Effector memory CD8-positive, alpha-beta T cell (primary cell): ENCODE measurements at regions not wholly inside any gene's neighbourhood (a gene's known extent, or its start where the extent isn't known, plus 50 kb on each side); places are given as distances from the start of the nearest gene placed in this dataset.
A peak's percentile ranks its signal among the peaks of the same experiment; 100 is the strongest.
"Not testable (repeated sequence)": the region's sequence is repeated elsewhere in the genome, so short reads cannot be mapped to it uniquely, and the experiment has no call there.

ENCODE experiments used
- ATAC-seq: fragments of 150-1000 bp; cut with Tn5 transposase; replicated peaks from 2 replicates; pipeline ENCODE4 v1.10.0; 2021; ENCODE audit warnings: mild to moderate bottlenecking, moderate library complexity
- DNase-seq, 3 experiments: peaks; one replicate each; pipeline ENCODE4 v3.0.0; 2021
- H3K27ac Mint-ChIP-seq, 2 donors: one replicate each; pipeline ENCODE4 v1.8.0; 2022; ENCODE audit warnings: mild to moderate bottlenecking in 2 of 2, mixed read lengths in 2 of 2, moderate library complexity in 2 of 2
- H3K27me3 Mint-ChIP-seq, 2 donors: one replicate each; pipeline ENCODE4 v1.8.0; 2022; ENCODE audit warnings: mixed read lengths in 2 of 2
- H3K36me3 Mint-ChIP-seq: one replicate; pipeline ENCODE4 v1.8.0; 2022; ENCODE audit warnings: mild to moderate bottlenecking, moderate library complexity, mixed read lengths; ENCODE audit not compliant: insufficient read depth
- H3K4me1 Mint-ChIP-seq, 2 donors: one replicate each; pipeline ENCODE4 v1.8.0; 2022; ENCODE audit warnings: low read depth in 2 of 2, mixed read lengths in 2 of 2
- H3K4me3 Mint-ChIP-seq, 2 donors: one replicate each; pipeline ENCODE4 v1.8.0; 2022; ENCODE audit warnings: mild to moderate bottlenecking in 2 of 2, mixed read lengths in 2 of 2, moderate library complexity in 2 of 2
- H3K9me3 Mint-ChIP-seq, 2 donors: one replicate each; pipeline ENCODE4 v1.8.0; 2022; ENCODE audit warnings: mixed read lengths in 2 of 2

- not testable (repeated sequence) for DNase-seq, H3K9me3 Mint-ChIP-seq, H3K27me3 Mint-ChIP-seq, H3K27ac Mint-ChIP-seq, H3K4me3 Mint-ChIP-seq
- Mint-ChIP-seq H3K4me1 (peaks cover 13 to 21% of the 10 kb centered on the region in 2 donors), H3K36me3 (peaks cover 13% of the 10 kb centered on the region)
- peak; percentile 70 for ATAC-seq
Measured at GRCh38 chr1:149841597-149842238, 57.6 kb upstream of the BOLA1 start.

GRCh38 chr1:149842458-149843064 is 56.8 kb upstream of the BOLA1 start:
- DNase-seq, H3K9me3 Mint-ChIP-seq, H3K27me3 Mint-ChIP-seq, H3K27ac Mint-ChIP-seq, H3K4me3 Mint-ChIP-seq: not testable (repeated sequence)
- peak; percentile 68 for ATAC-seq
- Mint-ChIP-seq H3K4me1 (peaks cover 19 to 29% of the 10 kb centered on the region in 2 donors), H3K36me3 (peaks cover 13% of the 10 kb centered on the region)

GRCh38 chr1:149843431-149844041 is 55.8 kb upstream of the BOLA1 start:
- H3K27ac Mint-ChIP-seq: peak overlapping the region; percentile 63 to 71
- peak overlapping the region; percentile 79 to 84 for H3K4me3 Mint-ChIP-seq
- ATAC-seq (no peak), DNase-seq (no peak)
- H3K4me1 Mint-ChIP-seq: peaks cover 25 to 36% of the 10 kb centered on the region in 2 donors
- no peaks in the 10 kb centered on the region for H3K9me3 Mint-ChIP-seq
- no peaks in the 10 kb centered on the region for H3K27me3 Mint-ChIP-seq
- H3K36me3 Mint-ChIP-seq: peaks cover 13% of the 10 kb centered on the region

- peak overlapping the region; percentile 63 to 71 for H3K27ac Mint-ChIP-seq
- H3K27me3 Mint-ChIP-seq: no peaks in the 10 kb centered on the region
- peak overlapping the region; percentile 79 to 84 for H3K4me3 Mint-ChIP-seq
- peaks cover 31 to 41% of the 10 kb centered on the region in 2 donors for H3K4me1 Mint-ChIP-seq
- DNase-seq (no peak), ATAC-seq (no peak)
- H3K36me3 Mint-ChIP-seq: peaks cover 13% of the 10 kb centered on the region
- no peaks in the 10 kb centered on the region for H3K9me3 Mint-ChIP-seq
Measured at GRCh38 chr1:149844101-149844500, 55.3 kb upstream of the BOLA1 start.

GRCh38 chr1:149844650-149845255 is 54.6 kb upstream of the BOLA1 start:
- ATAC-seq: no peak
- H3K27ac Mint-ChIP-seq: peak overlapping the region in 1 of 2 donors; percentile 63

GRCh38 chr1:149845416-149845815 is 54.0 kb upstream of the BOLA1 start:
- Mint-ChIP-seq H3K27me3 (no peaks in the 10 kb centered on the region), H3K4me1 (peaks cover 41 to 51% of the 10 kb centered on the region in 2 donors), H3K36me3 (peaks cover 13% of the 10 kb centered on the region), H3K4me3 (peak overlapping the region; percentile 15 to 79), H3K9me3 (no peaks in the 10 kb centered on the region), H3K27ac (peak overlapping the region in 1 of 2 donors; percentile 63)
- no peak for DNase-seq
- ATAC-seq: no peak

More at GRCh38 chr1:149844650-149845255, 54.6 kb upstream of the BOLA1 start:
- Mint-ChIP-seq H3K4me1 (peaks cover 37 to 48% of the 10 kb centered on the region in 2 donors), H3K36me3 (peaks cover 13% of the 10 kb centered on the region), H3K9me3 (no peaks in the 10 kb centered on the region), H3K27me3 (no peaks in the 10 kb centered on the region), H3K4me3 (peak overlapping the region; percentile 15 to 79)
- no peak for DNase-seq

- no peak for ATAC-seq
- peaks cover 41 to 51% of the 10 kb centered on the region in 2 donors for H3K4me1 Mint-ChIP-seq
- DNase-seq: no peak
- peak overlapping the region; percentile 15 to 79 for H3K4me3 Mint-ChIP-seq
- H3K36me3 Mint-ChIP-seq: peaks cover 13% of the 10 kb centered on the region
- H3K9me3 Mint-ChIP-seq: no peaks in the 10 kb centered on the region
- no peaks in the 10 kb centered on the region for H3K27me3 Mint-ChIP-seq
- H3K27ac Mint-ChIP-seq: peak overlapping the region in 1 of 2 donors; percentile 63
Measured at GRCh38 chr1:149846042-149846441, 53.3 kb upstream of the BOLA1 start.

GRCh38 chr1:149846593-149847466 is 52.5 kb upstream of the BOLA1 start:
- Mint-ChIP-seq H3K36me3 (peaks cover 13% of the 10 kb centered on the region), H3K4me1 (peaks cover 41 to 51% of the 10 kb centered on the region in 2 donors), H3K9me3 (no peaks in the 10 kb centered on the region), H3K27ac (peak overlapping the region in 1 of 2 donors; percentile 33), H3K4me3 (peak overlapping the region in 1 of 2 donors; percentile 55), H3K27me3 (no peaks in the 10 kb centered on the region)
- DNase-seq (no peak), ATAC-seq (no peak)

- ATAC-seq (no peak), DNase-seq (no peak)
- H3K27ac Mint-ChIP-seq: peak overlapping the region; percentile 33 to 75
- no peaks in the 10 kb centered on the region for H3K9me3 Mint-ChIP-seq
- H3K4me3 Mint-ChIP-seq: peak overlapping the region; percentile 83 to 84
- peaks cover 13% of the 10 kb centered on the region for H3K36me3 Mint-ChIP-seq
- H3K4me1 Mint-ChIP-seq: peaks cover 41 to 49% of the 10 kb centered on the region in 2 donors
- no peaks in the 10 kb centered on the region for H3K27me3 Mint-ChIP-seq
Measured at GRCh38 chr1:149848340-149849110, 50.8 kb upstream of the BOLA1 start.

GRCh38 chr1:149849111-149849946 is 50.0 kb upstream of the BOLA1 start:
- H3K27me3 Mint-ChIP-seq: no peaks in the 10 kb centered on the region
- H3K4me3 Mint-ChIP-seq: peak overlapping the region; percentile 83 to 84
- H3K9me3 Mint-ChIP-seq: no peaks in the 10 kb centered on the region
- peaks cover 39 to 48% of the 10 kb centered on the region in 2 donors for H3K4me1 Mint-ChIP-seq
- DNase-seq (no peak), ATAC-seq (no peak)
- H3K27ac Mint-ChIP-seq: peak overlapping the region; percentile 72 to 87
- H3K36me3 Mint-ChIP-seq: peaks cover 10% of the 10 kb centered on the region
